Gastrocnemius medialis (tissue), 4 donors: ENCODE measurements at regions not wholly inside any gene's neighbourhood (a gene's known extent, or its start where the extent isn't known, plus 50 kb on each side); places are given as distances from the start of the nearest gene placed in this dataset.

Source experiments
- POLR2A ChIP-seq, 2 donors: fragments of 450-650 bp; IDR thresholded peaks; one replicate each; pipeline ENCODE4 v1.6.1; 2017; ENCODE audit warnings: antibody characterized with exemption in 2 of 2, mild to moderate bottlenecking in 2 of 2, moderate library complexity in 2 of 2
- TF ChIP-seq, protein P1 (sequence below), 5 experiments: fragments of 450-650 bp in 3 of 5; fragments of 200-600 bp in 2 of 5; sonication (generic) in 2 of 5; IDR thresholded peaks in 4 of 5; conservative IDR thresholded peaks in 1 of 5; 1 replicate in 4 of 5; 2 replicates in 1 of 5; pipeline ENCODE4 v1.5.1; 2016 to 2019; ENCODE audit warnings: antibody characterized with exemption in 5 of 5, mild to moderate bottlenecking in 3 of 5, moderate library complexity in 3 of 5

DNA sequence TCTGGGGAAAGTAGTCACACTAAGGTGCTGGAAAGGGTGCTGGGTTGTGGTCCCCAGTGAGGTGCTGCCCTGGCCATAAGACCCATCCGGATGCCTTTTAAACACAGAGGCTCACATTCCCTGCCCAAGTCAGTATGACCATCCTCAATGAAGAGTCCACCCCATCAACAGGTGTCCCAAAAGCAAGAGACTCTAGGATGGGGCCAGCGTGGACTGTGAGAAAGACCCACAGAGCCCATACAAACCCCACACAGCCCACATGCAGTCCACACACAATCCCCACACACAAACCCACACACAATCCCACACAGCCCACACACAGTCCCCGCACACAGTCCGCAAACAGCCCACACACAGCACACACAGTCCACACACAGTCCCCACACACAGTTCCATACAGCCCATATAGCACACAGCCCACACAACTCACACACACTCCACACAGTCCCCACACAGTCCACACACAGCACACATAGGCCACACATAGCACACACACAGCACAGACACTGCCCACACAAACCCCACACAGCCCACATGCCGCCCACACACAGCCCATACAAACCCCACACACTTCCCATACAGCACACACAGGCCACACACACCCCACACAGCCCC lies 241.4 kb upstream of the SALL3 start:
- TF ChIP-seq, protein P1, sequence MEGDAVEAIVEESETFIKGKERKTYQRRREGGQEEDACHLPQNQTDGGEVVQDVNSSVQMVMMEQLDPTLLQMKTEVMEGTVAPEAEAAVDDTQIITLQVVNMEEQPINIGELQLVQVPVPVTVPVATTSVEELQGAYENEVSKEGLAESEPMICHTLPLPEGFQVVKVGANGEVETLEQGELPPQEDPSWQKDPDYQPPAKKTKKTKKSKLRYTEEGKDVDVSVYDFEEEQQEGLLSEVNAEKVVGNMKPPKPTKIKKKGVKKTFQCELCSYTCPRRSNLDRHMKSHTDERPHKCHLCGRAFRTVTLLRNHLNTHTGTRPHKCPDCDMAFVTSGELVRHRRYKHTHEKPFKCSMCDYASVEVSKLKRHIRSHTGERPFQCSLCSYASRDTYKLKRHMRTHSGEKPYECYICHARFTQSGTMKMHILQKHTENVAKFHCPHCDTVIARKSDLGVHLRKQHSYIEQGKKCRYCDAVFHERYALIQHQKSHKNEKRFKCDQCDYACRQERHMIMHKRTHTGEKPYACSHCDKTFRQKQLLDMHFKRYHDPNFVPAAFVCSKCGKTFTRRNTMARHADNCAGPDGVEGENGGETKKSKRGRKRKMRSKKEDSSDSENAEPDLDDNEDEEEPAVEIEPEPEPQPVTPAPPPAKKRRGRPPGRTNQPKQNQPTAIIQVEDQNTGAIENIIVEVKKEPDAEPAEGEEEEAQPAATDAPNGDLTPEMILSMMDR (IDR thresholded peaks at IDR 0.05 in 4 of 5, conservative IDR thresholded peaks at IDR 0.05 in 1 of 5) = no peak
- TF ChIP-seq POLR2A (IDR thresholded peaks at IDR 0.05) = no peak
